ENCODE measurements at regions not wholly inside any gene's neighbourhood (a gene's known extent, or its start where the extent isn't known, plus 50 kb on each side); places are given as distances from the start of the nearest gene placed in this dataset.

DNA sequence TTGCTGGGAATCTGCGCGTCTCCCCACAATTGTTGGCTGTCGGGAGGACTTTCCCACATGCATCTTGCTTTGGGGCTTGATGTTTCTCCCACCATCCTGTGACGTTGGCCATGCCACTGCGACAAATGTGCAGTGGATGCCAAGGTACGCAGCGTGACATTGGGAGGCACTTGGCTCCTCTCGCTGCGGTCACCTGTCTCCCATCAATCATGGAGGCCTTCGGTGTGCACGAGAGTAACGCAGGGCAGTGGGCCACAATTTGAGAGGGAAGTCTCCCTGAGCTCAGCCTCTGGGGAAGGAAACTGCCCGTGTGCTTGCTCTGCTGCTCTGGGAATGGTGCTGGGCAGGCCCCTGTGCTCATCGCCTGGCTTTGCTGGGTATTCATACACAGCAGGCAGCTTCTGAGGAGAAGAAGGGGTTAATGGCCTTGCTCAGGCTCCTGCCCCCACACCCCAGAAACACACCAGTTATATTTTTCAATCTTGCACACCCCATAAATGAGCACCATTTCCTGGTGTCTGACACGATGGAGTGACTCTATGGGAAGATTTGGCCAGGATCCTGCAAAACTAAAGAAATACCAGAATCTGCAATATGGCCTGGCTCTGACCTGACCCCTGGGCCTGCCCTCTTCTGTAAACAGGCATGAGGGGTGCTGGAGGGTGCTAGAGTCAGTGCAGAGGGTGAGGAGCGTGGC, 153.5 kb downstream of the ADAMTS15 start:
- no peak overlapping the region for H3K4me3 ChIP-seq (ENCODE audit: low read depth, poor library complexity, severe bottlenecking)
- DNase-seq (ENCODE audit: low spot score in 2 of 2) = no peak
- 90 to 92% methylated on average over 16 of the region's 16 CpGs for WGBS, 2 donors
- TF ChIP-seq, protein P1, sequence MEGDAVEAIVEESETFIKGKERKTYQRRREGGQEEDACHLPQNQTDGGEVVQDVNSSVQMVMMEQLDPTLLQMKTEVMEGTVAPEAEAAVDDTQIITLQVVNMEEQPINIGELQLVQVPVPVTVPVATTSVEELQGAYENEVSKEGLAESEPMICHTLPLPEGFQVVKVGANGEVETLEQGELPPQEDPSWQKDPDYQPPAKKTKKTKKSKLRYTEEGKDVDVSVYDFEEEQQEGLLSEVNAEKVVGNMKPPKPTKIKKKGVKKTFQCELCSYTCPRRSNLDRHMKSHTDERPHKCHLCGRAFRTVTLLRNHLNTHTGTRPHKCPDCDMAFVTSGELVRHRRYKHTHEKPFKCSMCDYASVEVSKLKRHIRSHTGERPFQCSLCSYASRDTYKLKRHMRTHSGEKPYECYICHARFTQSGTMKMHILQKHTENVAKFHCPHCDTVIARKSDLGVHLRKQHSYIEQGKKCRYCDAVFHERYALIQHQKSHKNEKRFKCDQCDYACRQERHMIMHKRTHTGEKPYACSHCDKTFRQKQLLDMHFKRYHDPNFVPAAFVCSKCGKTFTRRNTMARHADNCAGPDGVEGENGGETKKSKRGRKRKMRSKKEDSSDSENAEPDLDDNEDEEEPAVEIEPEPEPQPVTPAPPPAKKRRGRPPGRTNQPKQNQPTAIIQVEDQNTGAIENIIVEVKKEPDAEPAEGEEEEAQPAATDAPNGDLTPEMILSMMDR (IDR thresholded peaks at IDR 0.05) = no peak
- TF ChIP-seq POLR2A (IDR thresholded peaks at IDR 0.05) = no peak
- intact Hi-C loops (cut with DNase I; ENCODE audit: low total_unique reads) = no loop called here

DNA sequence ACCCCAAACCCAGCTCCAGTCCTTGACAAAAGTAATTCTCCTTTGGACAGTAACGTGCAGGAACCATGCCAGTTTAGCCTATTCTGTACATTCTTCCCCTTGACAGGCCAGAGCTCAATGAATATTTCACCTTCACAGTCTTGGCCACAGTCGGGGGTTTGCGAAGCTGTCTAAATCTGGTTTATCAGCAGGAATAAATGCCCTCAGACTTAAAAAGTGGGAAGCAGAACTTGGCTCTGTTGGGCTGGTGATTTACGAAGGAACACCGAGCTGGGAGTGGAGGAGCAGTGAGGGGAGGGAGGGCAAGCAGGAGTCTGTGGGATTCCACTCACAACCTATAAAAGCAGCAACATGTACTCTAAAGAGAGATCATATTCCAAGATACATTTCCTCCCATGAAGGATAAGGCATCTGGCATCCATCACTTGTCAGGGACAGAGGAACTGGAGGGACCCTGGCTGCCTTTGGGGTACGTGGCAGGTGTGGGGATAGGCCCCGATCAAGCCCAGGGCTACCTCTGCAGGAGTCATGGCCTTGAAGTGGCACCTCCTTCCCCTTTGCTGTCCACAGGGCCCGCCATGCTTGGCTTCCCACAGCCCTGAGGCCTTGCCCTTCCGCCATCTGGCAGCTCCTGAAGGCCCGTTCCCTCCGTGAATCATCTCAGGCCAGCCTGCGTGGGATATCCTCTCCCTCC, 154.3 kb downstream of the ADAMTS15 start:
- TF ChIP-seq, protein P1 (IDR thresholded peaks at IDR 0.05) = no peak
- TF ChIP-seq POLR2A (IDR thresholded peaks at IDR 0.05) = no peak
- 79 to 86% methylated on average over 12 of the region's 12 CpGs for WGBS, 2 donors
- no peak for DNase-seq (ENCODE audit: low spot score in 2 of 2)
- intact Hi-C loops (cut with DNase I; ENCODE audit: low total_unique reads) = no loop called here
- no peak overlapping the region for H3K4me3 ChIP-seq (ENCODE audit: low read depth, poor library complexity, severe bottlenecking)

DNA sequence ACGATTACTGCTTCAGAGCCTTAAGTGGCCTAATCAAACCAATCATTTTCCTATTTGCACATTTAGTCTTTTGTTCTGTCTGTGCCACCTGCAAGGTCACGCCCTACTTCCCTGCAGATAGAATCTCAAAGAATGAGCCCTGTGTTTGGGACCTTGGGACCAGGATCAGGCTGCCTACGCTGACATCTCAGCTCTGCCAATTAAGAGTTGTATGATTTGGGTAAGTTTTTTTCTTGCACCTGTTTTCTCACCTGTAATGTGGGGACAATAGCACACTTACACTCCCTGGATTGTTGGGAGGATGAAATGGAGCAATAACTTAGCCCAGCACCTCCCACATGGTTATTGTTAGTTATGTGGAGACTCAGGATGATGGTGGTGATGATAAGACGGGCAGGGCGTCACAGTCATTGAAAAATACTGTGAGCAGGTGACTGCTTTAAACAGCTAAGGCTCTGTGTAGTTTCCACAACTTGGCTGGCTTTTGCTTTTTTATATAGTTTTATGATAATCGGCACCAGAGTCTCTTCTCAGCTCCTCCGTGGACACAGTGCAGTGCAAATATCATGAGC, 155.0 kb downstream of the ADAMTS15 start:
- intact Hi-C loops (cut with DNase I; ENCODE audit: low total_unique reads) = no loop called here
- no peak for DNase-seq (ENCODE audit: low spot score in 2 of 2)
- no peak for TF ChIP-seq POLR2A (IDR thresholded peaks at IDR 0.05)
- TF ChIP-seq, protein P1 (IDR thresholded peaks at IDR 0.05) = no peak
- H3K4me3 ChIP-seq (ENCODE audit: low read depth, poor library complexity, severe bottlenecking) = no peak overlapping the region
- 80 to 84% methylated on average over 7 of the region's 7 CpGs for WGBS, 2 donors

DNA sequence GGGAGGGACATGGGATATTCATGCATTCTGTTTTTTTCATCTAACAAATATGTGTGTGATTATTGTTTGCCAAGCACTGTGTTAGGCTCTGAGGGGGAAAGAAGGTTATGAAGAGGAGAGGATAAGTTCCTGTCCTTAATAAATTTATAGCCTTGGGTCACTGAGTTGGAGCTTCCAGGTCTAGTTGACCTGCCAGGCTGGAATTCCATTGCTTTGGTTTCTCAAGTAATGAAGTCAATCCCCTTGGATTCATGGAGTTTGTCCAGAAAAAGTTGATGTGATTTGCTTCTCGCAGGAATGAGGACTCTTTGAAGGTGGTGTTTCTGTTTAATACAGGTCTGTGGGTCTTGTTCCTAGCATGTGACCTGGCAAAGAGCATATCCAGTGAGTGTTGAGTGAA, 156.2 kb downstream of the ADAMTS15 start:
- H3K4me3 ChIP-seq (ENCODE audit: low read depth, poor library complexity, severe bottlenecking) = no peak overlapping the region
- TF ChIP-seq, protein P1 (IDR thresholded peaks at IDR 0.05) = no peak
- no peak for TF ChIP-seq POLR2A (IDR thresholded peaks at IDR 0.05)
- no peak for DNase-seq (ENCODE audit: low spot score in 2 of 2)
- WGBS, 2 donors = 47 to 58% methylated on average over 1 of the region's 1 CpG
- intact Hi-C loops (cut with DNase I; ENCODE audit: low total_unique reads) = no loop called here

DNA sequence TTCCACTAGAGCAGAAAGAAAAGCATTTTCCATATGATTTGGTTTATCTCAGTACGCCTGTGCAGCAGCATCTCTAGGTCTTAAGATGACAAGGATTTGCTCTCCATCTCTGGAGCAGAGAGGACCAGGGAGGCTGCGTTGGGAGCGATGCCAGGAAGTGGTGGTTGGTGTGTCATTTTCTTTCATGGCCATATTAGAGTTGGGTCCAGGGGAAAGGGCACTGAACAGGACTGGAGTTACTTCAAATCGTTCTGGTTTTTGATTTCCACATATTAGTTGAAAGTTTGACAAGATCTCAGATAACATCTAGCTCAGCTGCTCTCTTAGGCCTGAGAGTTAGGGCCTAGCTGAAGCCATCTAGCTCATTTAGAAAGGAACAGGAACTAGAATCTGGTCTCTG, 157.7 kb downstream of the ADAMTS15 start:
- no peak overlapping the region for H3K4me3 ChIP-seq (ENCODE audit: low read depth, poor library complexity, severe bottlenecking)
- TF ChIP-seq, protein P1 (IDR thresholded peaks at IDR 0.05) = no peak
- no peak for TF ChIP-seq POLR2A (IDR thresholded peaks at IDR 0.05)
- no peak for DNase-seq (ENCODE audit: low spot score in 2 of 2)
- 78% methylated on average over 4 of the region's 4 CpGs for WGBS, 2 donors
- intact Hi-C loops (cut with DNase I; ENCODE audit: low total_unique reads) = no loop called here
